Upper lobe of left lung (tissue), 6 donors: ENCODE measurements at regions not wholly inside any gene's neighbourhood (a gene's known extent, or its start where the extent isn't known, plus 50 kb on each side); places are given as distances from the start of the nearest gene placed in this dataset.

Experiments used
- ATAC-seq, 2 donors: fragments of 200-7000 bp; cut with Tn5 transposase; one replicate each; pipeline ENCODE4 v1.9.1; 2022; ENCODE audit warnings: mild to moderate bottlenecking in 2 of 2, moderate library complexity in 2 of 2; ENCODE audit not compliant: low FRiP score in 2 of 2
- DNase-seq, 2 donors: peaks; one replicate each; pipeline ENCODE4 v3.0.0-alpha.2; 2019 to 2020
- H3K27ac ChIP-seq, 4 donors: fragments of 200-600 bp; sonication (generic); one replicate each; pipeline ENCODE4 v1.5.1; 2016 to 2019
- H3K27me3 ChIP-seq, 4 donors: fragments of 200-600 bp; sonication (generic); one replicate each; pipeline ENCODE4 v1.5.1; 2017 to 2019
- H3K36me3 ChIP-seq, 4 donors: fragments of 200-600 bp; sonication (generic); one replicate each; pipeline ENCODE4 v1.5.1; 2016 to 2019
- H3K4me1 ChIP-seq, 4 donors: fragments of 200-600 bp; sonication (generic); one replicate each; pipeline ENCODE4 v1.5.1; 2018 to 2019
- H3K4me3 ChIP-seq, 4 donors: fragments of 200-600 bp; sonication (generic); one replicate each; pipeline ENCODE4 v1.5.1; 2017 to 2019; ENCODE audit warnings: mild to moderate bottlenecking in 2 of 4, moderate library complexity in 1 of 4
- H3K9me3 ChIP-seq, 4 donors: fragments of 200-600 bp; sonication (generic); one replicate each; pipeline ENCODE4 v1.5.1; 2018 to 2019
- EP300 ChIP-seq, 4 donors: sonication (generic); formaldehyde crosslinking; IDR thresholded peaks; one replicate each; pipeline ENCODE4 v1.5.1; 2017; ENCODE audit warnings: antibody characterized with exemption in 4 of 4, control low read depth in 2 of 4
- POLR2A ChIP-seq, 4 donors: fragments of 450-650 bp; IDR thresholded peaks; one replicate each; pipeline ENCODE4 v1.5.1; 2016 to 2017; ENCODE audit warnings: antibody characterized with exemption in 4 of 4, mild to moderate bottlenecking in 2 of 4
- POLR2AphosphoS5 ChIP-seq, 2 donors: sonication (generic); formaldehyde crosslinking; IDR thresholded peaks; one replicate each; pipeline ENCODE4 v1.5.1; 2017; ENCODE audit warnings: antibody characterized with exemption in 2 of 2
- WGBS, 2 donors: methylation state at CpG; one replicate each; pipeline ENCODE4 v1.1.5; 2017 to 2018; 5-methylcytosine and 5-hydroxymethylcytosine counted together
- TF ChIP-seq, protein P1 (sequence below), 6 experiments: fragments of 450-650 bp in 4 of 6; fragments of 200-600 bp in 2 of 6; sonication (generic) in 2 of 6; IDR thresholded peaks; one replicate each; pipeline ENCODE4 v1.5.1; 2016 to 2019; ENCODE audit warnings: antibody characterized with exemption in 6 of 6
- donor health status: DM: no; HTN: no; CAD: no; lungs with moderate emphysema.
- donor health status: DM: no; HTN: yes; CAD: no; lungs with severe emphysema.

DNA sequence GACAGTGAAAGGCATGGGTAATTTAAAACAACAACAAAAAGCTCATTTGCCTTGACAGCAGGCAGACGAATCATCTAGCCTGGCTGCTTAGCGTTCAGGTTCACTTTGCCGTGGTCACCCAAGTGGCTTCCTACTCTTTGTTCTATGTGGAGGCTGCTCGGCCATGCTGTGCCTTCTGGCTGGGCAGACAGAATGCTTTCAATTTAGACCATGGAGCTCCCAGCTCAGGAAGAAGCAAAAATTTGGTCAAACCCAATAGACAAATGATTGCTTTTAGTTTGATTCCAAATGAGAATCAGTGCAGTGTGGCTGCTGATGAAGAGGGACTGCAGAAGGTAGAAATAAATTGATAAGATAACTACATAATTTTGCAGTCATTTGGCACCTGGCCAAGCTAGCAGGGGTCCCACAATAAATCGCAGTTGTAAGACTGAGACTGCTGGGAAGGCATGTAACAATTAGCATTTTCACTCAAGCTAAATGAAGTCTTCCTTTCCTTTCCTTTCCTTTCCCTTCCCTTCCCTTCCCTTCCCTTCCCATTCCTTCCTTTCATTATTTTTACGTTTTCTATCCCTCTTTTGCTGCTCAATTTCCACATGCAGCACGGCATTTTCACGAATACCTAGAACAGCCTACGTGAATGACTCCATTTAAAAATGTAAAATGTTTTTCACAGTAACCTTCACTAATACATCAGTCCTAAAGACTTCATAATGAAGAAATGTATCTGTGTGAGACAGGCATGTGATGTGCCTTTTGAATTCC is 360.4 kb upstream of the TGFBR2 start:
- TF ChIP-seq, protein P1, sequence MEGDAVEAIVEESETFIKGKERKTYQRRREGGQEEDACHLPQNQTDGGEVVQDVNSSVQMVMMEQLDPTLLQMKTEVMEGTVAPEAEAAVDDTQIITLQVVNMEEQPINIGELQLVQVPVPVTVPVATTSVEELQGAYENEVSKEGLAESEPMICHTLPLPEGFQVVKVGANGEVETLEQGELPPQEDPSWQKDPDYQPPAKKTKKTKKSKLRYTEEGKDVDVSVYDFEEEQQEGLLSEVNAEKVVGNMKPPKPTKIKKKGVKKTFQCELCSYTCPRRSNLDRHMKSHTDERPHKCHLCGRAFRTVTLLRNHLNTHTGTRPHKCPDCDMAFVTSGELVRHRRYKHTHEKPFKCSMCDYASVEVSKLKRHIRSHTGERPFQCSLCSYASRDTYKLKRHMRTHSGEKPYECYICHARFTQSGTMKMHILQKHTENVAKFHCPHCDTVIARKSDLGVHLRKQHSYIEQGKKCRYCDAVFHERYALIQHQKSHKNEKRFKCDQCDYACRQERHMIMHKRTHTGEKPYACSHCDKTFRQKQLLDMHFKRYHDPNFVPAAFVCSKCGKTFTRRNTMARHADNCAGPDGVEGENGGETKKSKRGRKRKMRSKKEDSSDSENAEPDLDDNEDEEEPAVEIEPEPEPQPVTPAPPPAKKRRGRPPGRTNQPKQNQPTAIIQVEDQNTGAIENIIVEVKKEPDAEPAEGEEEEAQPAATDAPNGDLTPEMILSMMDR (IDR thresholded peaks at IDR 0.05), result no peak
- no peak for TF ChIP-seq POLR2A (IDR thresholded peaks at IDR 0.05)
- no peak for TF ChIP-seq POLR2AphosphoS5 (IDR thresholded peaks at IDR 0.05)
- ATAC-seq (no peak), DNase-seq (no peak)
- H3K27ac ChIP-seq, result no peak overlapping the region
- no peaks in the 10 kb centered on the region for H3K9me3 ChIP-seq
- H3K27me3 ChIP-seq, result no peaks in the 10 kb centered on the region
- H3K4me1 ChIP-seq, result no peaks in the 10 kb centered on the region
- no peak overlapping the region for H3K4me3 ChIP-seq
- H3K36me3 ChIP-seq, result no peaks in the 10 kb centered on the region
- 85 to 89% methylated on average over 9 of the region's 9 CpGs for WGBS, 2 donors

DNA sequence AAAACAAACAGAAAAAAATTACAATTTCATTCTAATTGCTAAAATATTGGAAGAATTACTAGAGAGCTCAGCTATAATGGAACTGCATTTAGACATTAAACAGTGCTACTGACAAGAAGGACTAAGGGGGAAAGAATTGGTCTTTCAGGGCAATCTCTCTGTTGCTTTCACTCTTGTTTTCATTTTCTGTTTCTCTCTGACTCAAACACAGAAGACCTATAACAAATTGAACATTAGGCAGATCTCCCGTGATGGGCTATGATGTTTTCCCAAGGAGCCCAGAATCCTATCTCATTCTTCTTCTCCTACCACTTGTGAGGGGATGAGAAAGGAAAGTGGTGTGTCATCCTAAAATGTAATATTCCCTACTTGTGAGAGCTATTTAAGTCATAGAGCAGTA is 358.0 kb upstream of the TGFBR2 start:
- 69 to 81% methylated on average over 1 of the region's 1 CpG for WGBS, 2 donors
- Histone ChIP-seq H3K4me1 (no peaks in the 10 kb centered on the region), H3K27ac (no peak overlapping the region), H3K4me3 (no peak overlapping the region), H3K9me3 (no peaks in the 10 kb centered on the region), H3K36me3 (no peaks in the 10 kb centered on the region), H3K27me3 (no peaks in the 10 kb centered on the region)
- no peak for TF ChIP-seq POLR2AphosphoS5 (IDR thresholded peaks at IDR 0.05)
- no peak for TF ChIP-seq POLR2A (IDR thresholded peaks at IDR 0.05)
- TF ChIP-seq, protein P1 (IDR thresholded peaks at IDR 0.05), result no peak
- no peak for TF ChIP-seq EP300 (IDR thresholded peaks at IDR 0.05)
- ATAC-seq (no peak), DNase-seq (no peak)

DNA sequence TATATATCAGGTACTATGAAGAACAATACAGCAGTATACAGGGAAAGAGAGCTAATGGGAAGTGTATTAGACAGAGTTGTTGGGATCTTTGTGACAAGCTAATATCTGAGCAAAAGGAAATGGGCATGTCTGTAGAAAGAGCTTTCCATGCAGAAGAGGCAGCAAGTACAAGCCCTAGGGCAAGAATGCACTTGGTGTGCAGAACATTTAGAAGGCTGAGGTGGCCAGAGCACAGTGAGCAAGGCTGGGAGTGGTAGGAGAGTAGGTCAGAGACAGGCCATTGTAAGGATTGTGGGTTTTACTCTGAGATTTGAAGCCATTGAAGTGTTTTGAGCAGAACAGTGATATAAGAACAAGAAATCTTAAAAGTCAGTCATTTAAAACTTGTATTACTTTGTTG is 353.9 kb upstream of the TGFBR2 start:
- Histone ChIP-seq H3K27ac (no peak overlapping the region), H3K4me1 (no peaks in the 10 kb centered on the region), H3K27me3 (no peaks in the 10 kb centered on the region), H3K9me3 (no peaks in the 10 kb centered on the region), H3K36me3 (no peaks in the 10 kb centered on the region), H3K4me3 (no peak overlapping the region)
- DNase-seq (no peak), ATAC-seq (no peak)
- TF ChIP-seq, protein P1 (IDR thresholded peaks at IDR 0.05), result no peak
- no peak for TF ChIP-seq EP300 (IDR thresholded peaks at IDR 0.05)
- TF ChIP-seq POLR2AphosphoS5 (IDR thresholded peaks at IDR 0.05), result no peak
- no peak for TF ChIP-seq POLR2A (IDR thresholded peaks at IDR 0.05)

DNA sequence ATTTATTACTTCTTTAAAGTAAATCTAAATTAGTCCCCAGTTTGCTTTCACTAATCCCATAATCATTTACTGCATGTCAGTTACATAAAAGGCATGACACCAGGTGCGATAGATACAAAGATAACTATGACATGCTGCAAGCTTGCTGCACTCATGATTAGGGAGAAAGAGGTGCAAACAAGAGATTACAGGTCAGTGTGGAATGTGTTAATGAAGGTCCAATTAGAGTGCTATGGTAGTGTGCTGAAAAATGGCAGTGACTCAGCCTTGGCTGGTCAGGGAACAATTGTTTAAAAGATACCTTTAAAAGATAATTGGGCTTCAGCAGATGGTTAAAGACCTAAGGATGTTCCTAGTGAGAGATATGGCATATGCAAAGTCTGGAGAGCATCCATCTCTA is 352.6 kb upstream of the TGFBR2 start:
- WGBS, 2 donors, result 96 to 97% methylated on average over 1 of the region's 1 CpG
- TF ChIP-seq, protein P1 (IDR thresholded peaks at IDR 0.05), result no peak
- no peak for TF ChIP-seq POLR2A (IDR thresholded peaks at IDR 0.05)
- no peak for TF ChIP-seq EP300 (IDR thresholded peaks at IDR 0.05)
- no peak for TF ChIP-seq POLR2AphosphoS5 (IDR thresholded peaks at IDR 0.05)
- ATAC-seq (no peak), DNase-seq (no peak)
- Histone ChIP-seq H3K4me1 (no peaks in the 10 kb centered on the region), H3K9me3 (no peaks in the 10 kb centered on the region), H3K4me3 (no peak overlapping the region), H3K27me3 (no peaks in the 10 kb centered on the region), H3K36me3 (no peaks in the 10 kb centered on the region), H3K27ac (no peak overlapping the region)

DNA sequence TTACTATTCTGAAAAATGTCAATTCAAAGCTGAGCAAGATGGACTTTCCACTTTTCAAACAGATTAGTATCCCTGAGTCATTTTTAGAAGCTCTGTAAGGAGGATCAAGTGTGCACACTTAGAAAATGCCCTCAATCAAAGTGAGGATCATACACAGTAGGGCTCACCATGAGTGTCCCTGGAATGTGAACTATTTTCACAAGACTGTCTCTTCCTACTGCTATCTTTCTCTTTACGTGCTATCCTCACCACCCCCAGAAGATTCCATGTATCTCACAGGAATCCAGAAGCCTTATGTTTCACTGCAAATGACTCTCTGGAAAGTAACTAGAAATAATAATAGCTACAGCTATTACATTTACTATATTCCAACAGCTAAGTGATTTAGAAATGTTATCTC is 349.9 kb upstream of the TGFBR2 start:
- 91 to 100% methylated on average over 1 of the region's 1 CpG for WGBS, 2 donors

More for the DNA sequence above, 349.9 kb upstream of the TGFBR2 start:
- TF ChIP-seq, protein P1 (IDR thresholded peaks at IDR 0.05), result no peak
- TF ChIP-seq EP300 (IDR thresholded peaks at IDR 0.05), result no peak
- no peak for TF ChIP-seq POLR2A (IDR thresholded peaks at IDR 0.05)
- no peak for TF ChIP-seq POLR2AphosphoS5 (IDR thresholded peaks at IDR 0.05)
- Histone ChIP-seq H3K36me3 (no peaks in the 10 kb centered on the region), H3K4me1 (no peaks in the 10 kb centered on the region), H3K4me3 (no peak overlapping the region), H3K27ac (no peak overlapping the region), H3K9me3 (no peaks in the 10 kb centered on the region), H3K27me3 (no peaks in the 10 kb centered on the region)
- DNase-seq, result no peak
- ATAC-seq, result no peak
